ENCODE measurements at regions not wholly inside any gene's neighbourhood (a gene's known extent, or its start where the extent isn't known, plus 50 kb on each side); places are given as distances from the start of the nearest gene placed in this dataset.

- FAIRE-seq (no peak), DNase-seq (ENCODE audit: insufficient read length) (no peak)
- TF ChIP-seq POLR2AphosphoS5 (IDR thresholded peaks at IDR 0.05; ENCODE audit: low read depth, low read length) (no peak), TAF1 (IDR thresholded peaks at IDR 0.05; ENCODE audit: borderline replicate concordance, low read depth, low read length) (no peak), POLR2A (IDR thresholded peaks at IDR 0.05; ENCODE audit: low read depth, low read length) (no peak)
These were observed 512.2 kb upstream of the ZNF608 start for GRCh38 chr5:125258615-125259014.

GRCh38 chr5:125261505-125262250, 515.2 kb upstream of the ZNF608 start:
- TF ChIP-seq POLR2AphosphoS5 (IDR thresholded peaks at IDR 0.05; ENCODE audit: low read depth, low read length) (no peak), POLR2A (IDR thresholded peaks at IDR 0.05; ENCODE audit: low read depth, low read length) (no peak), TAF1 (IDR thresholded peaks at IDR 0.05; ENCODE audit: borderline replicate concordance, low read depth, low read length) (no peak)
- DNase-seq (ENCODE audit: insufficient read length) (no peak), FAIRE-seq (no peak)

GRCh38 chr5:125262782-125263181, 516.3 kb upstream of the ZNF608 start:
- FAIRE-seq, result no peak
- TF ChIP-seq POLR2AphosphoS5 (IDR thresholded peaks at IDR 0.05; ENCODE audit: low read depth, low read length), result no peak
- DNase-seq (ENCODE audit: insufficient read length), result no peak

GRCh38 chr5:125263356-125263755, 516.9 kb upstream of the ZNF608 start:
- DNase-seq (ENCODE audit: insufficient read length) (no peak), FAIRE-seq (no peak)
- no peak for TF ChIP-seq POLR2AphosphoS5 (IDR thresholded peaks at IDR 0.05; ENCODE audit: low read depth, low read length)
- TF ChIP-seq POLR2A (IDR thresholded peaks at IDR 0.05; ENCODE audit: low read depth, low read length), result no peak
- no peak for TF ChIP-seq TAF1 (IDR thresholded peaks at IDR 0.05; ENCODE audit: borderline replicate concordance, low read depth, low read length)

- FAIRE-seq (no peak), DNase-seq (ENCODE audit: insufficient read length) (no peak)
- TF ChIP-seq POLR2AphosphoS5 (IDR thresholded peaks at IDR 0.05; ENCODE audit: low read depth, low read length) (no peak), POLR2A (IDR thresholded peaks at IDR 0.05; ENCODE audit: low read depth, low read length) (no peak), TAF1 (IDR thresholded peaks at IDR 0.05; ENCODE audit: borderline replicate concordance, low read depth, low read length) (no peak)
These were observed 519.7 kb upstream of the ZNF608 start for GRCh38 chr5:125266106-125266505.

GRCh38 chr5:125267636-125268248, 521.3 kb upstream of the ZNF608 start:
- DNase-seq (ENCODE audit: insufficient read length), result no peak
- FAIRE-seq, result no peak
- TF ChIP-seq TAF1 (IDR thresholded peaks at IDR 0.05; ENCODE audit: borderline replicate concordance, low read depth, low read length) (no peak), POLR2AphosphoS5 (IDR thresholded peaks at IDR 0.05; ENCODE audit: low read depth, low read length) (no peak), POLR2A (IDR thresholded peaks at IDR 0.05; ENCODE audit: low read depth, low read length) (no peak)

- FAIRE-seq (no peak), DNase-seq (ENCODE audit: insufficient read length) (no peak)
- TF ChIP-seq POLR2A (IDR thresholded peaks at IDR 0.05; ENCODE audit: low read depth, low read length) (no peak), TAF1 (IDR thresholded peaks at IDR 0.05; ENCODE audit: borderline replicate concordance, low read depth, low read length) (no peak), POLR2AphosphoS5 (IDR thresholded peaks at IDR 0.05; ENCODE audit: low read depth, low read length) (no peak)
These were observed 523.5 kb upstream of the ZNF608 start for GRCh38 chr5:125269926-125270325.

- TF ChIP-seq POLR2AphosphoS5 (IDR thresholded peaks at IDR 0.05; ENCODE audit: low read depth, low read length), result no peak
- no peak for TF ChIP-seq TAF1 (IDR thresholded peaks at IDR 0.05; ENCODE audit: borderline replicate concordance, low read depth, low read length)
- no peak for TF ChIP-seq POLR2A (IDR thresholded peaks at IDR 0.05; ENCODE audit: low read depth, low read length)
- DNase-seq (ENCODE audit: insufficient read length) (no peak), FAIRE-seq (no peak)
These were observed 525.9 kb upstream of the ZNF608 start for GRCh38 chr5:125272357-125272756.

GRCh38 chr5:125274211-125274610, 527.8 kb upstream of the ZNF608 start:
- DNase-seq (ENCODE audit: insufficient read length) (no peak), FAIRE-seq (no peak)
- TF ChIP-seq POLR2AphosphoS5 (IDR thresholded peaks at IDR 0.05; ENCODE audit: low read depth, low read length) (no peak), POLR2A (IDR thresholded peaks at IDR 0.05; ENCODE audit: low read depth, low read length) (no peak), TAF1 (IDR thresholded peaks at IDR 0.05; ENCODE audit: borderline replicate concordance, low read depth, low read length) (no peak)

GRCh38 chr5:125274938-125275724, 528.7 kb upstream of the ZNF608 start:
- FAIRE-seq (no peak), DNase-seq (ENCODE audit: insufficient read length) (no peak)
- TF ChIP-seq POLR2A (IDR thresholded peaks at IDR 0.05; ENCODE audit: low read depth, low read length) (no peak), TAF1 (IDR thresholded peaks at IDR 0.05; ENCODE audit: borderline replicate concordance, low read depth, low read length) (no peak), POLR2AphosphoS5 (IDR thresholded peaks at IDR 0.05; ENCODE audit: low read depth, low read length) (no peak)

- FAIRE-seq, result no peak
- no peak for TF ChIP-seq POLR2AphosphoS5 (IDR thresholded peaks at IDR 0.05; ENCODE audit: low read depth, low read length)
- TF ChIP-seq TAF1 (IDR thresholded peaks at IDR 0.05; ENCODE audit: borderline replicate concordance, low read depth, low read length), result no peak
- TF ChIP-seq POLR2A (IDR thresholded peaks at IDR 0.05; ENCODE audit: low read depth, low read length), result no peak
These were observed 529.3 kb upstream of the ZNF608 start for GRCh38 chr5:125275725-125276090.

More at GRCh38 chr5:125275725-125276090, 529.3 kb upstream of the ZNF608 start:
- no peak for DNase-seq (ENCODE audit: insufficient read length)

Measured in GM12892 (cell line).